ENCODE measurements at regions not wholly inside any gene's neighbourhood (a gene's known extent, or its start where the extent isn't known, plus 50 kb on each side); places are given as distances from the start of the nearest gene placed in this dataset.

DNA sequence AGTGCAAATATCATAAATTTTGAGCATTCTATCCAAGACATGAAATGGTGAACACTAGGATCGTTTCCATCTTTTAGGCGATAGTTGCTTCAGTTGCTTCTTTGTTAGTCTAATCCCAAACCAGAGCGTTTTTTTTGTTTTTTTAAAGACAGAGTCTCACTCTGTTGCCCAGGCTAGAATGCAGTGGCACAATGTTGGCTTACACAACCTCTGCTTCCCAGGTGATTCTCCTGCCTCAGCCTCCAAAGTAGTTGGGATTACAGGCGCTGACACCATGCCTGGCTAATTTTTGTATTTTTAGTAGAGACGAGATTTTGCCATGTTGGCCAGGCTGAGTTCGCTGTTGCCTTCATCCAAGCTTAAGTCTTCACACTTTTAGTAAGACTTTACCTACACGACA lies 265.3 kb downstream of the SHQ1 start:
- Histone ChIP-seq H3K9me3 (ENCODE audit: control insufficient read depth, low read length) (no peaks in the 10 kb centered on the region), H3K27me3 (ENCODE audit: control insufficient read depth, insufficient read depth, low read length) (no peaks in the 10 kb centered on the region), H3K9ac (ENCODE audit: low read length) (no peak overlapping the region), H3K4me3 (ENCODE audit: low read length) (no peak overlapping the region), H3K4me1 (ENCODE audit: control insufficient read depth, insufficient read depth, low read length) (no peaks in the 10 kb centered on the region), H3K36me3 (ENCODE audit: control insufficient read depth, insufficient read depth, low read length) (no peaks in the 10 kb centered on the region)

DNA sequence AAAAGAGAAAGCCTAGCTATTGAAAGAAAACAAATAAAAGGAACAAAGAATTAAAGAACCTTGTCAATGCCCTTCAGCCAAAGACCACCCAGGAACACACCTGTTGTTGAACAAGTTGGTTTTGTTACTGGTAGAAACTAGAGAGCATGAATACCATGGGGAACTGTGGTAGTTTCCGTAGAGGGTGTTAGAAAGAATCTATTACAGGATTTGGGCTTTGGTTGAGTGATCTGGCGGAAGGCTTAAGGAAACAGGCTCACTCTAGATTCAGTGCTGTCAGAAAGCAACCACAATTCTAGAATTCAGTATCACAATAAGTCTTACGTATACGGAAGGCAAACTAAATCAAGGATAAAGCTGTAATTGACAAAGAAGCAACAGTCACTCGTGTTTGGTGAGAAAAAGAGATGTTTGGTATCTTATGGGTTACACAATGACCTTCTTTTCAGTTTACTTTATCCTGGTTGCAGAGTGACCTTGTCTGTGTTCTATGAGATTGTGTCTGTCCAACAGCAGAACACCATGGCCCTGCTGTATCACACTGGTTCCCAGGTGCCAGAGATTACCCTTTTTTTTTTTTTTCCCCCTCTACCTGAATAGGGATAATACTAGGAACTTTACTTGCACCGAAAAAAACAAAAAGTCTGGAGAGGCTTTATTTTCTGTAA lies 265.9 kb downstream of the SHQ1 start:
- no peaks in the 10 kb centered on the region for H3K9me3 ChIP-seq (ENCODE audit: control insufficient read depth, low read length)
- no peak overlapping the region for H3K9ac ChIP-seq (ENCODE audit: low read length)
- H3K4me3 ChIP-seq (ENCODE audit: low read length), result no peak overlapping the region
- H3K4me1 ChIP-seq (ENCODE audit: control insufficient read depth, insufficient read depth, low read length), result no peaks in the 10 kb centered on the region
- H3K36me3 ChIP-seq (ENCODE audit: control insufficient read depth, insufficient read depth, low read length), result no peaks in the 10 kb centered on the region
- H3K27me3 ChIP-seq (ENCODE audit: control insufficient read depth, insufficient read depth, low read length), result no peaks in the 10 kb centered on the region

DNA sequence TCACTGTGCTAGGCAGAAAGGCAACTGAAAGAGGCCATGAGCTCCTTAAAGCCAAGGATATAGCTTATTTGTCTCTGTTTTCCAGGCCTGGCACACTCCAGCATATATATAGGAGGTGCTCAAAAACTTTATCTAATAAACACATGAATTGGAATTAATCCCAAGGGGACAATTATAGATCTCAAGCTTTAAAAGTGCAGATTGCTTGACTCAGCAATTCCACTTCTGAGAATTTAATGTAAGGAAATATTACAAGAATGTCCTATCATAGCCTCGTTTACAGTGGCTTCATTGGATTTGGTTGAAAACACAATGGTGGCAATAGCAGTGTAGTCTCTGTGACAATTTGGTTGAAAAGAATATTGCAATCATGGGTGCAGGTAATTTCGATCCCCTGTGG lies 267.3 kb downstream of the SHQ1 start:
- Histone ChIP-seq H3K27me3 (ENCODE audit: control insufficient read depth, insufficient read depth, low read length) (no peaks in the 10 kb centered on the region), H3K36me3 (ENCODE audit: control insufficient read depth, insufficient read depth, low read length) (no peaks in the 10 kb centered on the region), H3K4me1 (ENCODE audit: control insufficient read depth, insufficient read depth, low read length) (no peaks in the 10 kb centered on the region), H3K9me3 (ENCODE audit: control insufficient read depth, low read length) (no peaks in the 10 kb centered on the region), H3K4me3 (ENCODE audit: low read length) (no peak overlapping the region), H3K9ac (ENCODE audit: low read length) (no peak overlapping the region)

DNA sequence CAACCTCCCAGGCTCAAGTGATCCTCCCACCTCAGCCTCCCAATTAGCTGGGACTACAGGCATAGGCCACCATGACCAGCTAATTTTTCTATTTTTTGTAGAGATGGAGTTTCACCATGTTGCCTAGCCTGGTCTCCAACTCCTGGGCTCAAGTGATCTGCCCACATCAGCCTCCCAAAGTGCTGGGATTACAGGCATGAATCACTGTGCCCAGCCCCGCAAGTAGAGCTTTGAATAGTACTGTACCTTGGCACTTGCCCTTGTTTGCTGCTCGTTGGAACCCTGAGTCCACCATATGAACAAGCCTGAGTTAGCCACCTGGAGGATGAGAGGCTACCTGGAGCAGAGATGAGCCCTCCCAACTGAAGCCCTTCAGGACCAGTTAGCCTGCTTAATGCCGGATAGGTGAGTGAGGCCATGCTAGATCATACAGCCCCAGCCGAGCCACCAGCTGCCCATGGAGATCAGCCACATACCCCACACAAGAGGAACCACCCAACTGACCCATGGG lies 267.9 kb downstream of the SHQ1 start:
- no peaks in the 10 kb centered on the region for H3K4me1 ChIP-seq (ENCODE audit: control insufficient read depth, insufficient read depth, low read length)
- no peak overlapping the region for H3K9ac ChIP-seq (ENCODE audit: low read length)
- H3K27me3 ChIP-seq (ENCODE audit: control insufficient read depth, insufficient read depth, low read length), result no peaks in the 10 kb centered on the region
- no peaks in the 10 kb centered on the region for H3K36me3 ChIP-seq (ENCODE audit: control insufficient read depth, insufficient read depth, low read length)
- no peaks in the 10 kb centered on the region for H3K9me3 ChIP-seq (ENCODE audit: control insufficient read depth, low read length)
- no peak overlapping the region for H3K4me3 ChIP-seq (ENCODE audit: low read length)

DNA sequence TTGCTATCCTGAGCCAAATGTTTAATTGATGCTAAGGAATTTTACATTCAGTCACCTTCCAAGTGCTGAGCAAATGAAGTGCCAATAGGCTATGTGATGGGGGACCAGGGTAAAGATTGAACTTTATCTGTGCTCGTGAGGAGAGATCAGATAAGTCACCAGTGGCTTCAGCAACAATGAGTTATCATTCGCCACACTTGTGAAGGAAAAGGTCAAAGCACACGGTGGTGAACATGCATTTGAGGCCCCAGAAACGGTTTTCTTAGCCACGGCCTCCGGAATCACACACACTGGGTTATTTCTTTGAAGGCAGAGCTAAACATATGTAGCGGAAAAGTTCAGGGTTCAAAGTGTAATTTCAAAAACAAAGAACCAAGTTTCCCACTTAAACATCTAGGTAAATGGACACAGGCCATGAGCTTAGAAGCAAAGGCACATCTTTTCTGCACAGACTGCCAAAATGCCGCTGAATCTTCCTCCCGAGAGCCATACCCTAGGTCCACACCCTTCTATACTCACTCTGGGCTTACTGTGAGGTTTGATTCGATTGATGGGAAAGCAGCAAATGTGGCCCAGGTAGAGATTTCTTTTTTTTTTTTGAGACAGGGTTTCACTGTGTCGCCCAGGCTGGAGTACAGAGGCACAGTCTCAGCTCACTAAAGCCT lies 268.5 kb downstream of the SHQ1 start:
- no peaks in the 10 kb centered on the region for H3K9me3 ChIP-seq (ENCODE audit: control insufficient read depth, low read length)
- no peaks in the 10 kb centered on the region for H3K27me3 ChIP-seq (ENCODE audit: control insufficient read depth, insufficient read depth, low read length)
- H3K4me1 ChIP-seq (ENCODE audit: control insufficient read depth, insufficient read depth, low read length), result no peaks in the 10 kb centered on the region
- no peaks in the 10 kb centered on the region for H3K36me3 ChIP-seq (ENCODE audit: control insufficient read depth, insufficient read depth, low read length)
- no peak overlapping the region for H3K9ac ChIP-seq (ENCODE audit: low read length)
- H3K4me3 ChIP-seq (ENCODE audit: low read length), result no peak overlapping the region

DNA sequence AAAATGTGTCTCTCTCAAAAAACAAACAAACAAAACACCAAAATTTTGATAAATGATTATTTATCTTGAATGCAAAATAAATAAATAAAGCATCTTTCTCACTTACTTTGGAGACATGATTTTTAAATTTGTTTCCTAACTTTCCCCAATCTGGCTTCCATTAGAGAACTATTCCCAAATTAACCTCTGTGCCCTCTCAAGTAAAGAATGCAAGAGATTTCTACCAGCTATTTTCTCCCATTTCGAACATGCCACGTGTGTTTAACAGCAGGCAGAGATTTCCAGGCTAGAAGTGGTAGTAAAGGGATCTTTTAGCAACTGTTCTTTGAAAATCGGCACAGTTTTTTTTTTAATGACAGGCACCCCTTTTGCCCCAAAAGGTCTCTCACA lies 269.1 kb downstream of the SHQ1 start:
- Histone ChIP-seq H3K4me1 (ENCODE audit: control insufficient read depth, insufficient read depth, low read length) (no peaks in the 10 kb centered on the region), H3K4me3 (ENCODE audit: low read length) (no peak overlapping the region), H3K27me3 (ENCODE audit: control insufficient read depth, insufficient read depth, low read length) (no peaks in the 10 kb centered on the region), H3K9me3 (ENCODE audit: control insufficient read depth, low read length) (no peaks in the 10 kb centered on the region), H3K36me3 (ENCODE audit: control insufficient read depth, insufficient read depth, low read length) (no peaks in the 10 kb centered on the region), H3K9ac (ENCODE audit: low read length) (no peak overlapping the region)

- Histone ChIP-seq H3K9ac (ENCODE audit: low read length) (no peak overlapping the region), H3K4me3 (ENCODE audit: low read length) (no peak overlapping the region), H3K4me1 (ENCODE audit: control insufficient read depth, insufficient read depth, low read length) (no peaks in the 10 kb centered on the region), H3K27me3 (ENCODE audit: control insufficient read depth, insufficient read depth, low read length) (no peaks in the 10 kb centered on the region), H3K9me3 (ENCODE audit: control insufficient read depth, low read length) (no peaks in the 10 kb centered on the region), H3K36me3 (ENCODE audit: control insufficient read depth, insufficient read depth, low read length) (no peaks in the 10 kb centered on the region)
Observed at GRCh38 chr3:72577190-72577589, 271.1 kb downstream of the SHQ1 start.

DNA sequence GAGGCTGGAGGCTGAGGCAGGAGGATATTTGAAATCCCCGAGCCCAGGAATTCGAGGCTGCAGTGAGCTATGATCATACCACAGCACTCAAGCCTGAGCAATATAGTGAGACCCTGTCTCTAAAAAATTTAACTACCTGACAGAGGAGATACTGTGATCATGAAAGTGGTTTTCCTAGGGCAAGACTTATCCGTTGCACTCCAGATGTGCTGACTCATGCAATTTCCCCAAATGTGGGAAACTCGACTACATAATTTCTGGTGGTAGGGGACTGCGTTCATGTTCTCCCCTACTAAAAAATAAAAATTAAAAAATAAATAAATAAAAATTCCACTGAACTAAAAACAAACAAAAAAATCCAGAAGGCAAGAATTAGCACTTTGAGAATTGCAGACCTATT lies 271.7 kb downstream of the SHQ1 start:
- no peaks in the 10 kb centered on the region for H3K36me3 ChIP-seq (ENCODE audit: control insufficient read depth, insufficient read depth, low read length)
- no peaks in the 10 kb centered on the region for H3K27me3 ChIP-seq (ENCODE audit: control insufficient read depth, insufficient read depth, low read length)
- no peaks in the 10 kb centered on the region for H3K9me3 ChIP-seq (ENCODE audit: control insufficient read depth, low read length)
- H3K9ac ChIP-seq (ENCODE audit: low read length), result no peak overlapping the region
- no peaks in the 10 kb centered on the region for H3K4me1 ChIP-seq (ENCODE audit: control insufficient read depth, insufficient read depth, low read length)
- H3K4me3 ChIP-seq (ENCODE audit: low read length), result no peak overlapping the region

GRCh38 chr3:72574144-72574543 lies 274.1 kb downstream of the SHQ1 start:
- Histone ChIP-seq H3K4me3 (ENCODE audit: low read length) (no peak overlapping the region), H3K4me1 (ENCODE audit: control insufficient read depth, insufficient read depth, low read length) (no peaks in the 10 kb centered on the region), H3K9me3 (ENCODE audit: control insufficient read depth, low read length) (no peaks in the 10 kb centered on the region), H3K27me3 (ENCODE audit: control insufficient read depth, insufficient read depth, low read length) (no peaks in the 10 kb centered on the region), H3K36me3 (ENCODE audit: control insufficient read depth, insufficient read depth, low read length) (no peaks in the 10 kb centered on the region), H3K9ac (ENCODE audit: low read length) (no peak overlapping the region)

GRCh38 chr3:72573051-72573450 lies 275.2 kb downstream of the SHQ1 start:
- H3K36me3 ChIP-seq (ENCODE audit: control insufficient read depth, insufficient read depth, low read length), result no peaks in the 10 kb centered on the region
- no peak overlapping the region for H3K4me3 ChIP-seq (ENCODE audit: low read length)
- H3K27me3 ChIP-seq (ENCODE audit: control insufficient read depth, insufficient read depth, low read length), result no peaks in the 10 kb centered on the region
- no peaks in the 10 kb centered on the region for H3K9me3 ChIP-seq (ENCODE audit: control insufficient read depth, low read length)
- no peaks in the 10 kb centered on the region for H3K4me1 ChIP-seq (ENCODE audit: control insufficient read depth, insufficient read depth, low read length)
- no peak overlapping the region for H3K9ac ChIP-seq (ENCODE audit: low read length)

GRCh38 chr3:72572489-72573007 lies 275.7 kb downstream of the SHQ1 start:
- no peaks in the 10 kb centered on the region for H3K27me3 ChIP-seq (ENCODE audit: control insufficient read depth, insufficient read depth, low read length)
- no peaks in the 10 kb centered on the region for H3K36me3 ChIP-seq (ENCODE audit: control insufficient read depth, insufficient read depth, low read length)
- no peaks in the 10 kb centered on the region for H3K9me3 ChIP-seq (ENCODE audit: control insufficient read depth, low read length)
- H3K4me1 ChIP-seq (ENCODE audit: control insufficient read depth, insufficient read depth, low read length), result no peaks in the 10 kb centered on the region
- H3K4me3 ChIP-seq (ENCODE audit: low read length), result no peak overlapping the region
- no peak overlapping the region for H3K9ac ChIP-seq (ENCODE audit: low read length)

DNA sequence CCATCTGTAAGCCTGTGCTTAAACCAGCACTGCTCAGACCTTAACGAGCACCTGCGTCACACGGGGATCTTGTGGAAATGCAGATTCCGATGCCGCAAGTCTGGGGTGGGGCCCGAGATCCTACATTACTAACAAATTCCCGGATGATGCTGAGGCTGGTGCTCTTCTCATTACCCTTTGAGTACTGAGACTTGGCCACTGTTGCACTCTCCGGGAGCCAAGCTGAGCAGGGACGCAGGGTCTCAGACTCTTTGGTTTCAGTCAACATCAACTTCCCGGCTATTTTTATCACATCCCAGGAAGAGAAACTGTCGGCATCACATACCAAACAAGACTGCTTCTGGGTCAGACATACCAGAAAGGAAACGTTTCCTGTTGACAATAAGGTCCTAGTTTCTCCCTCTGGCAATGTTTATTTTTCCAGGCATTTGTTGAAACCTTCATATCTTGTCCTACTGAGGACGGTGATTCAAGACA lies 276.6 kb downstream of the SHQ1 start:
- H3K36me3 ChIP-seq (ENCODE audit: control insufficient read depth, insufficient read depth, low read length), result no peaks in the 10 kb centered on the region
- H3K4me1 ChIP-seq (ENCODE audit: control insufficient read depth, insufficient read depth, low read length), result no peaks in the 10 kb centered on the region
- no peak overlapping the region for H3K9ac ChIP-seq (ENCODE audit: low read length)
- H3K4me3 ChIP-seq (ENCODE audit: low read length), result no peak overlapping the region
- no peaks in the 10 kb centered on the region for H3K9me3 ChIP-seq (ENCODE audit: control insufficient read depth, low read length)
- no peaks in the 10 kb centered on the region for H3K27me3 ChIP-seq (ENCODE audit: control insufficient read depth, insufficient read depth, low read length)

Measured in mucosa of stomach (tissue), 1 donor.